Thyroid gland (tissue), 4 donors: ENCODE measurements at regions not wholly inside any gene's neighbourhood (a gene's known extent, or its start where the extent isn't known, plus 50 kb on each side); places are given as distances from the start of the nearest gene placed in this dataset.

Source experiments
- DNase-seq, 2 donors: peaks; one replicate each; pipeline ENCODE4 v3.0.0-alpha.2; 2019
- H3K27ac ChIP-seq, 3 donors: fragments of 200-600 bp; sonication (generic); 1 replicate in 2 of 3; 2 replicates in 1 of 3; pipeline ENCODE4 v1.5.1; 2016 to 2019; ENCODE audit warnings: mild to moderate bottlenecking in 1 of 3, moderate library complexity in 1 of 3
- H3K27me3 ChIP-seq: fragments of 200-600 bp; sonication (generic); one replicate; pipeline ENCODE4 v1.5.1; 2019
- H3K36me3 ChIP-seq, 2 donors: fragments of 200-600 bp; sonication (generic); one replicate each; pipeline ENCODE4 v1.5.1; 2016 to 2019
- H3K4me1 ChIP-seq, 2 donors: fragments of 200-600 bp; sonication (generic); one replicate each; pipeline ENCODE4 v1.5.1; 2017 to 2019
- H3K4me3 ChIP-seq, 3 donors: fragments of 200-600 bp; sonication (generic); replicated peaks in 1 of 3; 1 replicate in 2 of 3; 2 replicates in 1 of 3; pipeline ENCODE4 v1.5.1; 2016; ENCODE audit warnings: mild to moderate bottlenecking in 1 of 3
- H3K9me3 ChIP-seq: fragments of 200-600 bp; sonication (generic); one replicate; pipeline ENCODE4 v1.5.1; 2017
- CTCF ChIP-seq, 6 experiments: fragments of 200-600 bp in 3 of 6; fragments of 450-650 bp in 3 of 6; sonication (generic) in 3 of 6; IDR thresholded peaks; one replicate each; pipeline ENCODE4 v1.5.1; 2016 to 2019; ENCODE audit warnings: antibody characterized with exemption in 6 of 6, mild to moderate bottlenecking in 2 of 6, inconsistent platforms in 1 of 6, moderate library complexity in 1 of 6
- POLR2A ChIP-seq, 2 donors: fragments of 450-650 bp; IDR thresholded peaks; one replicate each; pipeline ENCODE4 v1.6.1; 2017; ENCODE audit warnings: antibody characterized with exemption in 2 of 2, mild to moderate bottlenecking in 2 of 2, moderate library complexity in 1 of 2
- WGBS, 2 donors: methylation state at CpG; one replicate each; pipeline ENCODE4 v1.1.5; 2017; 5-methylcytosine and 5-hydroxymethylcytosine counted together
- intact Hi-C: fragments of 100-400 bp; cut with DNase I; formaldehyde crosslinking; loops from one replicate; pipeline ENCODE4 v1.15.1; 2023

DNA sequence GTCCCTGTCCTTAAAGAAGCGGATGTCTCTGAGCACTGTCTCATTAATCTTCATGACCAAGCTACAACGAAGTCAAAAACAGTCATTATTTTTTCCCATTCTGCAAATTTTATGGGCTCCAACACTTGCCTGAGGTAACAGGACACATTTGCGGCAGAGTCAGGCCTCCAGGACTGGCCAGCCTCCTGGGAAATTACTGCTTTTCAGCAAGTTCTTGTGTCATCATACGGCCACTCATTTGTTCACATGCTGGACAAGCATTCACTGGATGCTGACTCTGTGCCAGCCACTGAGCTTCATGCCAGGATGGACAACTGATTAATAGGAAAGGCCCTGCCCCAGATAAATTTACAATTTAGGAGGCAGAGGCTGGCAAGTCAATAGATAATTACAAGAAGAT, 305.7 kb downstream of the ACTL7B start:
- intact Hi-C loops = no loop called here
- H3K4me1 ChIP-seq = peaks cover 0 to 3% of the 10 kb centered on the region in 2 donors
- H3K9me3 ChIP-seq = no peaks in the 10 kb centered on the region
- DNase-seq = peak in 1 of 2 donors; percentile 27
- 81 to 85% methylated on average over 4 of the region's 4 CpGs for WGBS, 2 donors
- no peak for TF ChIP-seq POLR2A (IDR thresholded peaks at IDR 0.05)
- TF ChIP-seq CTCF (IDR thresholded peaks at IDR 0.05) = no peak
- no peak overlapping the region for H3K4me3 ChIP-seq
- no peak overlapping the region for H3K27ac ChIP-seq
- H3K36me3 ChIP-seq = no peaks in the 10 kb centered on the region
- no peaks in the 10 kb centered on the region for H3K27me3 ChIP-seq

GRCh38 chr9:108549184-108549583, 306.6 kb downstream of the ACTL7B start:
- Histone ChIP-seq H3K27ac (no peak overlapping the region), H3K4me1 (peaks cover 0 to 3% of the 10 kb centered on the region in 2 donors), H3K9me3 (no peaks in the 10 kb centered on the region), H3K36me3 (no peaks in the 10 kb centered on the region), H3K27me3 (no peaks in the 10 kb centered on the region), H3K4me3 (no peak overlapping the region)
- DNase-seq = no peak
- intact Hi-C loops = no loop called here
- 41 to 64% methylated on average over 3 of the region's 3 CpGs for WGBS, 2 donors
- TF ChIP-seq POLR2A (IDR thresholded peaks at IDR 0.05) (no peak), CTCF (IDR thresholded peaks at IDR 0.05) (no peak)

DNA sequence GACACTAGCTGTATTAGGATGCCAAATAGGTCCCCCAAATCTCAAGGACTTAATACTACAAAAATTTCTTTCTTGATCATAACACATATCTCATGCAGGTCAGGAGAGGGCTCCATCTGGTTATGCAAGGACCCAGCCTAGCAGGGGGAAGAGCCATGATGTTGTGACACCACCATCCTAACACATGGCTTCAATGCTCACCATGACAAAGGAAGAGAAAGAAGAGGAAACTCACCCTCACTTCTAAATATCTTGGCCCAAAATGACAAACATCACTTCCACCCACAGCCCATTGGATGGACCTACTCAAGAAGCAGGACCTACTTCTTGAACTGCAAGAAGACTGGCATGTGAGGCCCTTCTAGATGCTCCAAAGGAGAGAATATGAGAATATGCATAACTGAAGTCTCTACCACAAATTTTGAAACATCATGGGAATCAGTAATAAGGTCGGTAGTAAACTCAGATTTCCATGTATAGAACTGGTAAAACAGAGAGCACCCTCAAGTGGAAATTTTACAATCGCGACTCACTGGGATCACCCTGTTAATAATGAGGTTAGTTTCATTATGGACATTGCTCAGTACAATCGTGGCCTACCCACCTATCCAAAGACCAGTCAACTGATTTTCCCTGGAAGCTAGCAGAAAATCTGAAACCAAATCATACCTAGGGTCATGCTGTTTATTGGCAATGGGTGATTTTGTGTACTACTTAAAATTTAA, 308.2 kb downstream of the ACTL7B start:
- Histone ChIP-seq H3K4me3 (no peak overlapping the region), H3K27ac (no peak overlapping the region), H3K27me3 (no peaks in the 10 kb centered on the region), H3K4me1 (peaks cover 0 to 3% of the 10 kb centered on the region in 2 donors), H3K36me3 (no peaks in the 10 kb centered on the region), H3K9me3 (no peaks in the 10 kb centered on the region)
- intact Hi-C loops = no loop called here
- TF ChIP-seq CTCF (IDR thresholded peaks at IDR 0.05) (no peak), POLR2A (IDR thresholded peaks at IDR 0.05) (no peak)
- no peak for DNase-seq
- 94% methylated on average over 4 of the region's 4 CpGs for WGBS, 2 donors

GRCh38 chr9:108546215-108546614, 309.6 kb downstream of the ACTL7B start:
- H3K4me1 ChIP-seq = peaks cover 0 to 3% of the 10 kb centered on the region in 2 donors
- no peak for DNase-seq
- TF ChIP-seq POLR2A (IDR thresholded peaks at IDR 0.05) = no peak
- TF ChIP-seq CTCF (IDR thresholded peaks at IDR 0.05) = no peak
- H3K27me3 ChIP-seq = no peaks in the 10 kb centered on the region
- H3K9me3 ChIP-seq = no peaks in the 10 kb centered on the region
- H3K4me3 ChIP-seq = no peak overlapping the region
- H3K36me3 ChIP-seq = no peaks in the 10 kb centered on the region
- H3K27ac ChIP-seq = no peak overlapping the region
- 58 to 66% methylated on average over 2 of the region's 2 CpGs for WGBS, 2 donors
- intact Hi-C loops = no loop called here

DNA sequence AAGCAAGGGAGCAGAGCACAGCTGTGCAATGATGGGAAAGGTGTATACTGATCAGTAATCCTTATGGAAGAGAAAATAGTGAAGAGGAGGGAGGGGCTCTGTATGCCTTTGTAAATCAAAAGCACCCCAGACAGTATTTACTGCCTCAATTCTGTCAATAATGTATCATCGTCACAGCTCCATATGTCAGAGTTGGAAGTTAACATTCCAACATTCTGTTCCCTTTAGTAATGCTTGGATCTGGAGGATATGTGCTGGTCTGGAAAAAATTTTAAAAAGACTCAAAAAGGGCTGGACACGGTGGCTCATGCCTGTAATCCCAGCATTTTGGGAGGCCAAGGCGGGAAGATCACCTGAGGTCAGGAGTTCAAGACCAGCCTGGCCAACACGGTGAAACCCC, 310.4 kb downstream of the ACTL7B start:
- 92 to 95% methylated on average over 4 of the region's 4 CpGs for WGBS, 2 donors
- Histone ChIP-seq H3K4me1 (peaks cover 0 to 3% of the 10 kb centered on the region in 2 donors), H3K9me3 (no peaks in the 10 kb centered on the region), H3K27me3 (no peaks in the 10 kb centered on the region), H3K27ac (no peak overlapping the region), H3K36me3 (no peaks in the 10 kb centered on the region), H3K4me3 (no peak overlapping the region)
- no peak for TF ChIP-seq POLR2A (IDR thresholded peaks at IDR 0.05)
- TF ChIP-seq CTCF (IDR thresholded peaks at IDR 0.05) = no peak
- DNase-seq = no peak
- intact Hi-C loops = no loop called here
